NCI-H226 (cell line): ENCODE measurements at regions not wholly inside any gene's neighbourhood (a gene's known extent, or its start where the extent isn't known, plus 50 kb on each side); places are given as distances from the start of the nearest gene placed in this dataset.
"Not testable (repeated sequence)": the region's sequence is repeated elsewhere in the genome, so short reads cannot be mapped to it uniquely, and the experiment has no call there.

ENCODE experiments used
- DNase-seq: peaks from one replicate; pipeline ENCODE4 v3.0.0-alpha.2; 2015

GRCh38 chr6:3542032-3542640 lies 85.3 kb upstream of the SLC22A23 start:
- no peak for DNase-seq

GRCh38 chr6:3541006-3541585 lies 84.2 kb upstream of the SLC22A23 start:
- no peak for DNase-seq

- DNase-seq = no peak
Measured at GRCh38 chr6:3540253-3540820, 83.5 kb upstream of the SLC22A23 start.

DNA sequence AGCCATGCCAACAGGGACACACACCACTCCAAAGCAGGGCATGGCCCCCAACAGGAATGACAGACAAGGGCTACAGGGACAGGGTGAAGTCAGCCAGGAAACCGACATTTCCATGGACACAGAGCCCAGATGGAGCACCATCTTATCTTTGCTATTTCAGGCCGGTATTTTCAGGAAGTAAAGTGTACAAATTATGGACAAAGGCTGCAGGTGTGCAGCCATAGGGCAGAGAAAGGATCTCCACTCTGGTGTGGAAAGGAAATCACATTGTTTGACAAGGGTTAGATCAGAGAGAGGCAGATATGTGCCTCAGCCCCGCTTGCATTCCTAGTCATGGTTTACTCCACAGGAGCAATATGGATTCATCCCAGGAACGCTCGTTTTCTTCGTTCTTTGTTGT lies 81.7 kb upstream of the SLC22A23 start:
- DNase-seq = no peak

DNA sequence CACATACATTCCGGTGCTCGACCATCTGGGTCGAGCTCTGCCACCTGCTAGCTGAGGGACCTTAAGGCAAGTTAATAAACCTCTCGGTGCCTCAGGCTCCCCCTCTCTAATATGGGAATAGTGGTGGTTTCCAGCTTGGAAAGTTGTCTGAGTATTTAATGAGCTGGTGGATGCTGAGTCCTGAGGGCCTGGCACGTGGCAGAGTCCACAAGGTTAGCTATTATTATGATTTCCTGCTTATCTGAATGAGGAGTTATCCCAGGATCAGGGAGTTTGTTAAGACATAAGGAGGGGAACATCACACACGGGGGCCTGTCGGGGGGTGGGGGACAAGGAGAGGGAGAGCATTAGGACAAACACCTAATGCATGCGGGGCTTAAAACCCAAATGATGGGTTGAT lies 80.1 kb upstream of the SLC22A23 start:
- DNase-seq = no peak

DNA sequence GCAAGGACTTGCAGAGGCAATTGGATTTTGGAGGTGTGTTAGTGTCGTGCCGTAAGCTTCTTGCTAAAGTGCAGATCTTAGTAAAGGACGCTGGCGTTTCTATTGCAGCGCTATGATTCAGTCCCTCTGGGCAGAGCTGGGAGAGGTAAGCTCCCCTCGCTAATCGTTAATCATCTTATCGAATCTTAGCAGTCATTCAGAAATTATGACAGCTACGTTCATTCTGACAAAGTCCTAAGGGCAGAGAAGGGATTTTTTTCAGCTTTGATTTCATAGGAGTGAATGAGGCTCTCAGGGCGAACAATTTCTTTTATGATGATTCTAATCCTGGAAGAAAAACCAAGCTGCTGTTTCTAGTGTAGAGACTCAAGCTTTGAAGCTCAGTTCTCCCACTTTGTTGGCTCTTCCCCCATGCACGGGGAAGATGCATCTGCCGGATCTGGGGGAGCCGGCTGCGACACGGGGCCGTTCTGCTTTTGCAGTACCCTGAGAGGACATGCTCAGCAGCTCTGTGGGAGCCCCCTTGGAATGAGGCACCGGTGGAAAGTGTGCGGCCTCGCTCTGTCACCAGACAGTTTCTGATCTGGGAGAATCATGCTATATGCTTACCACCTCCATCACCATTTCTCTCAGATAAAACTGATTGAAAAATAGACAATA lies 79.1 kb upstream of the SLC22A23 start:
- no peak for DNase-seq

- DNase-seq = no peak
Measured at GRCh38 chr6:3535033-3535775, 78.4 kb upstream of the SLC22A23 start.

GRCh38 chr6:3534599-3534998 lies 77.7 kb upstream of the SLC22A23 start:
- DNase-seq = no peak

- no peak for DNase-seq
Measured at GRCh38 chr6:3533981-3534380, 77.1 kb upstream of the SLC22A23 start.

DNA sequence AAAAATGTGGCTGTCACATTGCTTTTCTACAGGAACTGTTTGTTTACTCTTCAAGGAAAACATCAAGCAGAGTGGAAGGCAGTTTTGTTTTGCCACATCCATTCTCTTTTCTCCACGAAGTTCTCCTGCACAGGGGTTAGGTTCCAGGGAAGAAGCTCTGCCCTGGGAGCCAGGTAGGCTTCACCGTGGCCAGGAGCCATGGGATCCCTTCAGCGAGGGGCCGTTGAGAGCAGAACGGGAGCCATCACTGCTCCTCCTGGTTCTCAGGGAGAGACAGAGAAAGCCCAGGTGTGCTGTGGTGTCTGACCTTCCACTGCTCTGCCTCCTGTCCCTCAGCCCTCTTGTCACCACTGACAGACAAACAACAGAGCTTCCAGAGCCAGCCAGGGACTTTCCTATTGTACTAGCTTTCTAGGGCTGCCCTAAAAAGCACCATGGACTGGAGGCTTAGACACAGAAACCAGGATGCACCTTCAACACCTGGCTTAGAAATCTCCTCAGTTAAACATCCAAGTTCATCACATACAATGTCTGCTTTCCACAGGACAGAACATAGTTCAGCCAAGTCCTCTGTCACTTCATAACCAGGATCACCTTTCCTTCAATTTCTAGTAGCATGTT lies 75.6 kb upstream of the SLC22A23 start:
- no peak for DNase-seq

DNA sequence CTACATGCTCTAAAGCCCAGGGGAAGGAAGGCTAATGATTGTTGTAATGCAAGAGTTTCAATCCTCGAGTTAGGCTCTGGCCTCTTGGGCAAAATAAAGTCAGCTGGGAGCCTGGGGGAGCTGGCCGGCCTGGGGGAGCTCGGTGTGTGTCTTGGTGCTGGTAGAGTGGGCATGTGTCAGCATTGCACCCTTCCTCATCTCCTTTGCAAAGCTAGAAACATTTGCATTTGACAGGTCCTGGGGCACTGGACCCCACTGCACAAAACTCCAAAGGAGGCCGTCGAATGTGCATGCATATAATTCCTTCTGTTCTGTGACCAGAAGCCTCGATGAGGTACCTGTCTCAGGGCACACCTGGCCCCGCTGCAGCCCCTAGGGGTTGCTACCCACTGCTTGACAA lies 74.6 kb upstream of the SLC22A23 start:
- DNase-seq = no peak

DNA sequence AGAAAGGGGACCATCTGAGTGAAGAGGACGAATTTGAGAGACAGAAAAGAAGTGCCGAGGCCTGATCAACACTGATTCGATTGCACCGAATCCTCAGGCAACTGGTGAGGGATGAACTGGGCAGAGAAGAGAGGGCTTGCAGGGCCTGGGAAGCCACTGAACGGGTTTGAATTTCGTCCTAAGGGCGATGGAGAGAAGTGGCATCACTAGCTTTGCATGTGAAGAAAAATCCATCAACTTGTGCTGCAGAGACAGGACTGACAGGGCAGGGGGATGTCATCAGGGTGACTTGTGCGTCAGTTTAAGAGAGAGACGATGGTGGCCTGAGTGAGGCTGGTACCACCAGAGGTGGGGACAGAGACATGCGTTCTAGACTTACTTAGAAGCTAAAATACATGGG lies 73.7 kb upstream of the SLC22A23 start:
- no peak for DNase-seq

DNA sequence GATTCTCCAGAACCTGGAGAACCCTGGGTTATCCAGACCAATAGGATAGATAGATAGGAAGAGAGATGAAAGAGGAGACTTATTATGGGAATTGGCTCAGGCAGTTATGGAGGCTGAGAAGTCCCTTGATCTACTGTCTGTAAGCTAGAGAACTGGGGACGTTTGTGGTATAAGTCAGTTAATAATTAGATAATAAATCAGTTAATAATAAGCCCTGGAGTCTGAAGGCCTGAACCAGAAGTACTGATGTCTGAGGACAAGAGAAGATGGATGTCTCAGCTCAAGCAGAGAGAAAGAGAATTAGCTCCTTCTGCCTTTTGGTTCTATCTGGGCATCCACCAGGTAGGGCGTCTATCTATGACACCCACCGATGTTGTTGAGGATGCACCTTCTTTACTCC lies 72.9 kb upstream of the SLC22A23 start:
- no peak for DNase-seq

DNA sequence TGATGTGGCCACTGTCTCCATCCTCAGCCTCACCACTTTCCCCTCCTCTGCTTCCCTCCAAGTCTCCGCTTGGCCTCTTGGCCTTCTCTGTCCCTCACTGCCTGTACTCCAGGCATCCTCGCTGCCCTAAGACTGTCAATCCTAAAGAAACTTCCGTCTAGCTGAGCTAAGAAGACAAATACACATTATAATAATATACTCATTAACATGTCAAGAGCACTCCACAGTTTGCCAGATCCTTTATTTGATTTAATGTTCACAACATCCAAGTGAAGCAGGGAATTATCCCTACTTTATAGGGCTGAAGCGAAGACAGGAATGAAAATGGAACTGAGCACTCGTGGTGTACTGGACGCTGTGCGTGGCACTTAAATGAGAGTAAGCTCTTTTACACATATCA lies 72.4 kb upstream of the SLC22A23 start:
- DNase-seq = no peak

DNA sequence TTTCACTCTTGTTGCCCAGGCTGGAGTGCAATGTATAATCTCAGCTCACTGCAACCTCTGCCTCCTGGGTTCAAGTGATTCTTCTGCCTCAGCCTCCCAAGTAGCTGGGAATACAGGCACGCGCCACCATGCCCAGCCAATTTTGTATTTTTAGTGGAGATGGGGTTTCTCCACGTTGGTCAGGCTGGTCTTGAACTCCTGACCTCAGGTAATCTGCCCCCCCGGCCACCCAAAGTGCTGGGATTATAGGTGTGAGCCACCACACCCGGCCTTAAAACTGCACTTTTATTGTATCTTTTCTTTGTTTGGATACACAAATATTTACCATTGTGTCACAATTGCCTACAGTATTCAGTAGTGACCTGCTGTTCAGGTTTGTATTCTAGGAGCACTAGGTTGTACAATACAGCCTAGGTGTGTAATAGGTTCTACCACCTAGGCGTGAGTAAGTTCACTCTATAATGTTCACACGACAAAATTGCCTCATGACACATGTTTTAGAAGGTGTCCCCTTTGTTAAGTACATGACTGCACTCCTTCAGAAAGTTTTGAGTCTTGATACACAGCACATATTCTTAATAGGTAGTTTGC lies 71.3 kb upstream of the SLC22A23 start:
- not testable (repeated sequence) for DNase-seq

DNA sequence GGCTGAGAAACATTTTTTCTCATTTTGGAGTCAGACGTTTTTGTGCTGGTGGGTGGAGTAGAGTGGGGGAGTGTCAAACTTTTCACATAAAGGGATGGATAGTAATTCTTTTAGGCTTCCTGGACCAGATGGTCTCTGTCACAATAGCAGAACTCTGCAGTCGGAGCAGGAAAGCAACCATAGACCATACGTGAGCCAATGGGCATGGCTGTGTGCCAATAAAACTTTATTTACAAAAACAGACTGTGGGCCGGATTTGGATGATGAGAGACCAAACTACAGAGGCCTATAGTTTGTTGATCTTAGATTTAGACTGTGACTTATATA lies 70.8 kb upstream of the SLC22A23 start:
- DNase-seq = peak; percentile 58

DNA sequence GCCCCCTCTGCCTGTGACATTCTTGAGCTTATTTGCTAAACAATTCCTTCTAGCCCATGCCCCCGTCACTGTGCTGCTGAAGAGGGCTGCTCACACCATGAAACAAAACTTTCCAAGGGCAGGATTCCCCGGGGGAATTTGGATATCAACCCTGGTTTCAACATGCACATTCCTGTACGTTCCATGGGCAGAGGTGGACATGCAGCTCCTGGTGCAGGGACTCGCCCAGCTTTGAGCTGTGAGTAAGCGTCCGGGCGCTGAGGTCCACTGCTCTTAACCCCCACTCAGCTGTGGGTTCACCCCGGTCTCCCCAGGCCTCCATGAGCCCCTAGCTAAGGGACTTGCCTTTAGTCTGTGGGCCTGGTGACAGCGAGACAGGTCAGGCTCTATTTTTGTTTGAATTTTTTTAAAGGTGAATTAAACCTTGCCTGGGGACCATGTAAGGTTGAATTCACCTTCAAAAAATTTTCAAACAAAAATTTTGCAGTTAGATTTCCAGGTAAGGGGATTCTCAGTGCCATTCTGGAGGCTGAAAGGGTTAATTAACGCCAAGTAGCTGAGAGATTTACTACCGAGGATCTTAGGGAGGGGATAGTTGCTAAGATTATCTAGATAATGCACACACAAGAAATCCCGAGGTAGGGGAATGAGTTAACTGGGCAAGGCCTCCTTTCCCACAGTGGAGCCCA lies 70.3 kb upstream of the SLC22A23 start:
- DNase-seq = peak; percentile 94

DNA sequence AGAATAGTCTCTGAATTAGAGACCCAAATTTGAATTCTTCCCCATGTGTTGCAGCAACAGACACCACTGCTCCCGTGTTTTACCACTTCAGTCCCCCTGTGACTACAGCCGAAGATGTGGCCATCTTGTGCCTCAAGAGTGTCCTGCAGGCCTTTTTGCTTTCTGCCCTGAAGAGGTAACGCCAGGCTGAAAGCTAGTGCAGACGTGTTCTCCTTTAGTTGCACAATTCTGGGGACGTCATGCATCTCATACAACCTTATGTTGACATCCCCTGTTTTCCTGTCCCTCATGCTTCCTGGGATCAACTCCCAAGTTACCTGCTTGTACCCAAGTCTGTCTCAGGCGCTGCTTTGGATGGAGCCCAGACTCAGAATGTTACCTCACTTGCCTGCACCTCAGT lies 69.1 kb upstream of the SLC22A23 start:
- no peak for DNase-seq

DNA sequence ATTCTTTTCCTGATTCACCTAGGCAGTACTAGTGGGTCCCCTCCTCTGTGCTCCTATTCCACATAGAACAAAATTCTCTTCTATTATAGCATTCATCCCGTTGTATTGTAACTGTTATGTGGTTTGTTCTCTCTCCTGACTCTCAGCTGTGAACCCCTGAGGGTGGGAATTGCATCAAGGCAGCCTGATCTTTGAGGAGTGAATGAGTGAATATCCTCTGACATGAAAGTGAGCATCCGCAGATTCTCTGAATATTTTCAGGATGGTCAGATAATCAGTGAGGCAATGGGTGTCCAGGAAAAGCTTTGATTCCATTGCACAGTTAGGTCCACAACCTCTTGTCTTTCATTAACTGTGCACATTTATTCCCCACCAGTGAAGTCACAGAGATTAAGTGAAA lies 67.6 kb upstream of the SLC22A23 start:
- peak; percentile 56 for DNase-seq

DNA sequence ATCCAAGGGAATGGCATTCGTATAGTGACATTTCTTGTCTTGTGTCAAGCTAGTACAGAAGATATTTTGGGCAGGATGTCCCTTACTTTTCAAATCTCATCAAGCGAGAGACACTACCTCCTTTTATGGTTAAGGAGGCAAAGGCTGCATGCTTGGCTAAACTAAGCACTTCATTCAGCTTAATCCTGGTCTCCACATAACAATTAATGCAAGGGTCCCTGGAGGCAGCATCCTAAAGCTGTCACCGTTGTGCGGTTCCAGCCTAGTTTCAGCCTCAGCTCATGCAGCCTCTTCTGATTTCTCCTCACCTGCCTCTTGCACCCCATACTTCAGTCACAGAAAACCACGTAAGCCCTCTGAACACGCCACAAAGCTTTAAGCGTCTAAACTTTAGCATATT lies 67.1 kb upstream of the SLC22A23 start:
- no peak for DNase-seq

DNA sequence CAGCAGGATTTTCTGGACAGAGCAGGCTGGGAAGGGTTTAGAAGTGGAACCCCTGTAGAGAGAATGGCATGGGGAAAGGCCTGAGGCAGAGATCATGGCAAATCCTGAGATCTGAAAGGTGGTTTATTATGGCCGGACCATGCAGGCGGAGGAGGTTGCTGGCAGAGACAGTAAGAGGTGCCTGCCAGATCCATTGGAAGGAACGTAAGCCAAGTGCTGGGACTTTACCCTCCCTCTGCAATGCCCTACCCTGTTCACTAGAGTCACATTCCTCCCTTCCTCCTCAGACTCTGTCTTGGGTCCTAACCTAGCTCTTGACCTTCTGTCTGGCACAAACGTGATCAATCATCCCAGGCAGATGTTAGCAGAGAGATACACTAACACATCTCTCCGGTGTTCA lies 66.4 kb upstream of the SLC22A23 start:
- peak; percentile 33 for DNase-seq

- DNase-seq = peak; percentile 79
Measured at GRCh38 chr6:3522561-3523260, 65.9 kb upstream of the SLC22A23 start.
